GM23338 (cell line): ENCODE measurements at regions not wholly inside any gene's neighbourhood (a gene's known extent, or its start where the extent isn't known, plus 50 kb on each side); places are given as distances from the start of the nearest gene placed in this dataset.
A peak's percentile ranks its signal among the peaks of the same experiment; 100 is the strongest.

Experiments used
- ATAC-seq: fragments of 200-7000 bp; cut with Tn5 transposase; 3 replicates; pipeline ENCODE4 v1.9.1; 2020
- DNase-seq: peaks from one replicate; pipeline ENCODE4 v3.0.0-alpha.2; 2015; ENCODE audit warnings: low spot score
- H2AFZ ChIP-seq: fragments of 200-600 bp; sonication (generic); 2 replicates; pipeline ENCODE4 v1.8.0; 2016; ENCODE audit warnings: antibody characterized with exemption, mild to moderate bottlenecking, moderate library complexity
- H3F3A ChIP-seq: fragments of 200-600 bp; sonication (generic); replicated peaks from 2 replicates; pipeline ENCODE4 v1.8.0; 2017; ENCODE audit warnings: antibody characterized with exemption, mixed run types, low read depth
- H3K27ac ChIP-seq: fragments of 200-600 bp; sonication (generic); 2 replicates; pipeline ENCODE4 v1.6.1; 2016; ENCODE audit warnings: low read depth
- H3K27me3 ChIP-seq: fragments of 200-600 bp; sonication (generic); 2 replicates; pipeline ENCODE4 v1.8.0; 2016; ENCODE audit warnings: mild to moderate bottlenecking, mixed run types, moderate library complexity; ENCODE audit not compliant: insufficient read depth
- H3K36me3 ChIP-seq: fragments of 200-600 bp; sonication (generic); 2 replicates; pipeline ENCODE4 v1.8.0; 2016; ENCODE audit warnings: mild to moderate bottlenecking; ENCODE audit not compliant: insufficient read depth
- H3K4me1 ChIP-seq: fragments of 200-600 bp; sonication (generic); 2 replicates; pipeline ENCODE4 v1.8.0; 2016; ENCODE audit warnings: mild to moderate bottlenecking, moderate library complexity; ENCODE audit not compliant: insufficient read depth
- H3K4me2 ChIP-seq: fragments of 200-600 bp; sonication (generic); 2 replicates; pipeline ENCODE4 v1.7.1; 2017; ENCODE audit warnings: mixed run types
- H3K4me3 ChIP-seq: fragments of 200-600 bp; sonication (generic); 2 replicates; pipeline ENCODE4 v1.6.1; 2016; ENCODE audit warnings: mixed run types
- H3K79me2 ChIP-seq: fragments of 200-600 bp; sonication (generic); replicated peaks from 2 replicates; pipeline ENCODE4 v1.8.0; 2017; ENCODE audit warnings: mild to moderate bottlenecking; ENCODE audit not compliant: insufficient read depth
- H3K9me2 ChIP-seq: fragments of 200-600 bp; sonication (generic); 2 replicates; pipeline ENCODE4 v1.8.0; 2017; ENCODE audit not compliant: insufficient read depth
- H4K20me1 ChIP-seq: fragments of 200-600 bp; sonication (generic); replicated peaks from 2 replicates; pipeline ENCODE4 v1.8.0; 2017; ENCODE audit warnings: mild to moderate bottlenecking; ENCODE audit not compliant: insufficient read depth
- H3K27ac Mint-ChIP-seq: 2 replicates; pipeline ENCODE4 v1.8.0; 2020; ENCODE audit warnings: inconsistent platforms, mild to moderate bottlenecking, moderate library complexity, mixed read lengths
- H3K27me3 Mint-ChIP-seq: 3 replicates; pipeline ENCODE4 v1.8.0; 2022; ENCODE audit warnings: low read depth, mild to moderate bottlenecking, moderate library complexity, mixed read lengths, inconsistent platforms; ENCODE audit not compliant: insufficient read depth, poor library complexity
- H3K36me3 Mint-ChIP-seq: 3 replicates; pipeline ENCODE4 v1.8.0; 2021; ENCODE audit warnings: low read depth, mild to moderate bottlenecking, inconsistent platforms, moderate library complexity, mixed read lengths
- H3K4me1 Mint-ChIP-seq: 3 replicates; pipeline ENCODE4 v1.8.0; 2020; ENCODE audit warnings: mild to moderate bottlenecking, inconsistent platforms, mixed read lengths
- H3K4me3 Mint-ChIP-seq: 3 replicates; pipeline ENCODE4 v1.8.0; 2021; ENCODE audit warnings: moderate library complexity, mild to moderate bottlenecking, inconsistent platforms, mixed read lengths
- H3K9me3 Mint-ChIP-seq: 3 replicates; pipeline ENCODE4 v1.8.0; 2020; ENCODE audit warnings: moderate library complexity, mild to moderate bottlenecking, inconsistent platforms, mixed read lengths
- CREB1 ChIP-seq: fragments of 250-450 bp; sonication (Bioruptor Pico); IDR thresholded peaks from 2 replicates; pipeline ENCODE4 v1.5.0; 2020; ENCODE audit warnings: low read depth, mild to moderate bottlenecking, moderate library complexity
- CTCF ChIP-seq, 2 experiments: fragments of 200-600 bp in 1 of 2; sonication (generic) in 1 of 2; conservative IDR thresholded peaks; 2 replicates each; pipeline versions ENCODE4 v1.5.1 to v1.6.1; 2016 to 2017; ENCODE audit warnings: antibody characterized with exemption in 2 of 2, low read depth in 2 of 2, mild to moderate bottlenecking in 2 of 2, moderate library complexity in 1 of 2
- ETS1 ChIP-seq: IDR thresholded peaks from 2 replicates; pipeline ENCODE4 v1.6.1; 2016; ENCODE audit warnings: antibody characterized with exemption
- EZH2 ChIP-seq: fragments of 200-600 bp; sonication (generic); IDR thresholded peaks from one replicate; pipeline ENCODE4 v1.8.0; 2017; ENCODE audit warnings: antibody characterized with exemption, mild to moderate bottlenecking, low read depth; ENCODE audit not compliant: unreplicated experiment
- EZH2phosphoT487 ChIP-seq: fragments of 200-600 bp; sonication (generic); IDR thresholded peaks from one replicate; pipeline ENCODE4 v1.8.1; 2018; ENCODE audit warnings: antibody characterized with exemption; ENCODE audit not compliant: unreplicated experiment
- JUNB ChIP-seq: IDR thresholded peaks from one replicate; pipeline ENCODE4 v1.6.1; 2016; ENCODE audit warnings: antibody characterized with exemption; ENCODE audit not compliant: unreplicated experiment
- NANOG ChIP-seq: IDR thresholded peaks from 2 replicates; pipeline ENCODE4 v1.6.1; 2016; ENCODE audit warnings: antibody characterized with exemption, borderline replicate concordance
- POLR2AphosphoS5 ChIP-seq: IDR thresholded peaks from 2 replicates; pipeline ENCODE4 v1.6.1; 2016; ENCODE audit warnings: antibody characterized with exemption, low read depth
- ZNF114 ChIP-seq: fragments of 250-450 bp; sonication (Bioruptor Pico); IDR thresholded peaks from 2 replicates; pipeline ENCODE4 v1.5.0; 2020; ENCODE audit warnings: mild to moderate bottlenecking, moderate library complexity
- ZNF331 ChIP-seq: fragments of 250-450 bp; sonication (Bioruptor Pico); IDR thresholded peaks from 2 replicates; pipeline ENCODE4 v1.5.0; 2020; ENCODE audit warnings: low read depth, mild to moderate bottlenecking, moderate library complexity
- ZNF462 ChIP-seq: fragments of 250-450 bp; sonication (Bioruptor Pico); IDR thresholded peaks from 2 replicates; pipeline ENCODE4 v1.5.0; 2020; ENCODE audit warnings: mild to moderate bottlenecking, moderate library complexity

GRCh38 chr5:21672360-21672759, 1180.8 kb downstream of the CDH12 start:
- no peak for ATAC-seq
- Mint-ChIP-seq H3K27me3 (no peaks in the 10 kb centered on the region), H3K36me3 (no peaks in the 10 kb centered on the region), H3K9me3 (no peaks in the 10 kb centered on the region), H3K27ac (no peak overlapping the region; the same call in 1 of the 2 replicates), H3K4me3 (no peak overlapping the region), H3K4me1 (no peaks in the 10 kb centered on the region)
- Histone ChIP-seq H3K27me3 (no peaks in the 10 kb centered on the region), H2AFZ (0 out of 2 replicates have a peak overlapping the region, but pooled peaks have one; percentile 23), H3K9me2 (no peaks in the 10 kb centered on the region), H3K36me3 (no peaks in the 10 kb centered on the region), H3F3A (no peaks in the 10 kb centered on the region), H3K4me1 (no peaks in the 10 kb centered on the region), H4K20me1 (no peaks in the 10 kb centered on the region), H3K4me2 (no peak overlapping the region), H3K79me2 (no peaks in the 10 kb centered on the region), H3K4me3 (no peak overlapping the region), H3K27ac (no peak overlapping the region)
- no peak for TF ChIP-seq ETS1
- no peak for TF ChIP-seq ZNF114
- TF ChIP-seq CTCF (conservative IDR thresholded peaks at IDR 0.05; ENCODE audit: low read depth in 2 of 2), result no peak
- TF ChIP-seq POLR2AphosphoS5, result no peak
- TF ChIP-seq ZNF462 (CRISPR knock-in tag), result no peak
- TF ChIP-seq EZH2phosphoT487, result no peak
- TF ChIP-seq EZH2, result no peak
- no peak for TF ChIP-seq JUNB
- TF ChIP-seq ZNF331 (CRISPR knock-in tag), result no peak
- TF ChIP-seq CREB1 (CRISPR knock-in tag), result no peak
- no peak for TF ChIP-seq NANOG
- no peak for DNase-seq
